Caki2 (cell line): ENCODE measurements at regions not wholly inside any gene's neighbourhood (a gene's known extent, or its start where the extent isn't known, plus 50 kb on each side); places are given as distances from the start of the nearest gene placed in this dataset.

ENCODE experiments used
- DNase-seq: peaks from one replicate; pipeline ENCODE4 v3.0.0-alpha.2; 2015; ENCODE audit warnings: low read depth
- in situ Hi-C: cut with HindIII; loops from 2 replicates; pipeline ENCODE4 v1.10.0; 2016; ENCODE audit warnings: low sequenced_read_pairs, low pct_unique_long_range_greater_than_20kb, mixed read lengths

DNA sequence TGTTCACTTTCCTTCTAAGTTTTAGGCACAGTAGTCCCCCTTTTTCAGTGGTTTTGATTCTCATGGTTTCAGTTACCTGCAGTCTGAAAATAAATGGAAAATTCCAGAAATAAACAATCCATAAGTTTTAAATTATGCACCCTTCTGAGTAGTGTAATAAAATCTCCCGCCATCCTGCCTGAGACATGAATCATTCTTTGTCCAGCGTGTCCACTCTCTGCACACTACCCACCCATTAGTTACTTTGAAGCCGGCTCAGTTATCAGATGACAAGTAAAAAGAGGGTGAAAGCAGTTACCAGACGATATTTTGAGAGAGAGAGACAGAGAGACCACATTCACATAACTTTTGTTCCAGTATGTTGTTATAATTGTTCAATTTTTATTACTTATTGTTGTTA is 400.5 kb downstream of the TMX3 start:
- in situ Hi-C loops: no loop called here
- no peak for DNase-seq

DNA sequence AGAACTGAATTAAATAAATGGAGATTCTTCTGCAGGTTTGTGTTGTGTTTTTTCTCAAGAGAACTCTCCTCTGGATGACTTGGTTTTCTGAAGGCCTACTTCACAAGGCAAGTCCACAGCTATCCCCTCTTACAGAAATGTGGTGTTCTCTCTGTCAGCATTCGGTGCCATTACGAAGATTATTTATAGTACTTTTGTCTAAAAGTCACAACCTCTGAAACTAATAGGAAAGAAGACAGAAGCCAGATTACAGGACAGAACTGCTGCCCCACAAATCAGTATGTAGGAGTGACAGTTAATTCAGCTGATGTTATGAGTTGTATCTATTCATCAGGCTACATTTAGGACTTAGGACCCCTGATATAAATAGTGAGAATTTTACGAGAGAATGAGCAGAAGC is 413.5 kb downstream of the TMX3 start:
- DNase-seq: no peak
- in situ Hi-C loops: no loop called here

- in situ Hi-C loops: no loop called here
- no peak for DNase-seq
Observed at GRCh38 chr18:68299906-68300305, 415.0 kb downstream of the TMX3 start.

GRCh38 chr18:68298330-68298729 is 416.6 kb downstream of the TMX3 start:
- DNase-seq: no peak
- in situ Hi-C loops: no loop called here

DNA sequence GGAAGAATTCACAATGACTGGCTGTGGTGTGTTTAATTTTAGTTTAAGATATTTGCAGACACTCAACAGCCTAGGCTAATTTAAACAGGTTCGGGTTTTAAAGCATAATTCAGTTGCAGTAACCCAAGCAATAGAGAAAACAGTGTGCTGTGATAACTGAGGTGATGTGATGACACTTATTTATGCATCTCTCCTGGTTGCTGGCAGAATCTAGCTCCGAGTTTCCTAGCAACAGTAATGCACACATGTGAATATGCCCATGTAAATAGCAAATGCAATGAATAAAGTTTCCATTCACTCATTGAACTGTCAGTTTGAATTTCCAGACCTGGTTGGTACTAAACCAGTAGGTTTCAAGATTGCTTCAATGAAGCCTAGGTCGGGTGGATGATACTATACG is 426.5 kb downstream of the TMX3 start:
- DNase-seq: no peak
- in situ Hi-C loops: no loop called here

- in situ Hi-C loops: no loop called here
- no peak for DNase-seq
Observed at GRCh38 chr18:68284236-68284780, 430.6 kb downstream of the TMX3 start.

GRCh38 chr18:68283834-68284233 is 431.1 kb downstream of the TMX3 start:
- DNase-seq: no peak
- in situ Hi-C loops: no loop called here

- in situ Hi-C loops: no loop called here
Observed at GRCh38 chr18:68282232-68282631, 432.7 kb downstream of the TMX3 start.

DNA sequence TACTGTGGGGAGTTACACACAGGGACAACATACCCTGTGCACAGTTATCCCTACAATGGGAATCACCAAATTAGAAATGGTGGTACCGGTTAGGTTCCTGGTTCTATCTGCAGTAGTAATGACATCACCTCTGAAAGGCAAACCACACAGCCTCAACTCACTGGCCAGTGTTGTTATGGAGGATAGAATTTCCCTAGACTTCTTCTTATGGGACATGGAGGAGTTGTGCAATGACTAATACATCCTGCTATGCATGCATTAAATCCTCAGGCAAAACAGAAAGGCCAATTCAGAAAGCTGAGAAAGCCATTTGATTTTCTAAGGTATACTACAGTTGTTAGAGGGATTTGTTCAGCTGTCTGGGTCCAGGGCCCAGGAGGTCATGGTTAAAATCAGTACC is 439.3 kb downstream of the TMX3 start:
- in situ Hi-C loops: no loop called here
- peak; percentile 39 for DNase-seq

More at GRCh38 chr18:68282232-68282631, 432.7 kb downstream of the TMX3 start:
- no peak for DNase-seq

GRCh38 chr18:68270017-68270416 is 444.9 kb downstream of the TMX3 start:
- DNase-seq: no peak
- in situ Hi-C loops: no loop called here

DNA sequence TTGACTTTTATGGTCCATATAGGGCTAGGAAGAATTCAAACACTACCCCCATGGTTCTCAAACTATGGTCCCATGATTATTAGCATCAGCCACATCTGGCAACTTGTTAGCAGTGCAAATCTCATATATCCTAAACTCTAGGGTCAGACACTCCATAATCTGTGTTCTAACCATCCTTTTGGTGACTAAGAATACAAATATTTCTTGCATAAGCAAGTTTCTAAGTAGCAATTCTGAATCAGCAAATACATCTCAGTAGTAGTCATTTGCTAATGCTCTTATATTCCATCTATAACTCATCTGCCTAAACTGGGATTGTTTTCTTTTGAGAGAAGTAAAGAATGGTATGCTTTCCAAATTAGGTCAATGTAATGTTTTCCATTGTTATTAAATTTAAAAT is 447.3 kb downstream of the TMX3 start:
- no peak for DNase-seq
- in situ Hi-C loops: no loop called here

- no peak for DNase-seq
- in situ Hi-C loops: no loop called here
Observed at GRCh38 chr18:68263481-68263880, 451.4 kb downstream of the TMX3 start.

DNA sequence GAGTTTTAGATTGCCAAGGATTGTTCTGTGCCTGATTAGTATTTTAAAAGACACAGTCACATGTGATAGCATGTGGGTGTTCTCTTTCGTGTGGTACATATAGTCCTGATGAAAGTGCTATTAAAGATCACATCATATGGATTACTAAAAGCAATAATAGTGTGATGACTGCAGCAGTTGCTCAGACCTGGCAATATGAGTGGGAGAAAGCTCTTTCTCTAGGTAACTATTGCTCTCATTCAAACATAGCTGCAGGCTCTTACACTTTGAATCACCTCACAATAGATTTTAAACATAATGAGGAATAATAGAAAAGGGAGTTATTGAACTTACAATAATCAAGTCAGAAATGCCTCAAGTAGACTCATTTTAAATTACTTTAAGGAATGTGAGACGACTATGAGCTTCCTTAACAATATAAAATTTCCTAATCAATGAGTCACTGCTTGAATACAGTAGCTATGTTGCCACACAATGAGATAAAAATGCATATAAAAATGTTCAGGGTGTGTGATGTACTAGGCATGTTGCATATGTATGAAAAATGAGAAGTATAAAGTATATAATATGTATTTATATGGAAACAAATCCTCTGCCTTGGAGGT is 452.1 kb downstream of the TMX3 start:
- no peak for DNase-seq
- in situ Hi-C loops: no loop called here

- in situ Hi-C loops: no loop called here
Observed at GRCh38 chr18:68256418-68257067, 458.4 kb downstream of the TMX3 start.

GRCh38 chr18:68244786-68245185 is 470.1 kb downstream of the TMX3 start:
- in situ Hi-C loops: no loop called here
- no peak for DNase-seq

More at GRCh38 chr18:68256418-68257067, 458.4 kb downstream of the TMX3 start:
- no peak for DNase-seq

GRCh38 chr18:68241881-68242280 is 473.0 kb downstream of the TMX3 start:
- DNase-seq: no peak
- in situ Hi-C loops: no loop called here

GRCh38 chr18:68234676-68235075 is 480.2 kb downstream of the TMX3 start:
- in situ Hi-C loops: no loop called here
- DNase-seq: no peak

DNA sequence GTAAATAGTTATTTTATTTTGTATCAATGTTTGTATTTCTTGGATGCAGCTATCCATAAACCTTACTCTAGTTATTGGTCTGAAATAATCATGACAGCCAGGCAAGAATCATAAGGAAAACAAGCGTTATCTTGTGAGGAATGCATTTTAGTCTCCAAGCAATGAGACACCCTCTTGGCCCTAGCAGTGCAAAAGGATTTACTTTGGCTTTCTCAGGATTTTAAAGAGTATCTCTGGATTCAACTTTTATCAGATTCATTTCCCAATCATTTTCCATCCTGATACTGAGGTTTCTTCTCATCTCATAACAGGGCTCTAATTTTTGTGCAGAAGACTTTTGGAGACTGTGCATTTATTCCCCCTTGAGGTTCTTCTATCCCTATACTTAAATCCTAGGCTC is 480.8 kb downstream of the TMX3 start:
- DNase-seq: no peak
- in situ Hi-C loops: no loop called here

DNA sequence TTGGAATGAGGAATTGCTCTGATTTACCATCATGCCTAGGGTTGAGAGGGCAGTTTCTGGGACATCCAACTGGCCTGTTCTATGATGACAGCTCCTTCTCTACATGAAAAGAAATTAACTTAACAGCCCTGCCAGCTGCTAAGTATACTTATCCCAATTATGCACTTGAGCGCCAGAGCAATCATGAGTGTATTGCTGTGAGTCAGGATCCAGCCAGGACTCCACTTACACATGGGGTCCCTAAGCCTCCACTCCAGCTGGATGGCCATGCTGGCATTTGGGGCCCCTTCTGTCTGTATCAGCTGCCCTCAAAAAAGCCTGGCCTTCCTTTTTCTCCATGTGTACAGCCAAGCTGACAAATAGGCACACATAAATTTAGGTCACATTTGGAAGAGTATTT is 481.9 kb downstream of the TMX3 start:
- DNase-seq: no peak
- in situ Hi-C loops: no loop called here

DNA sequence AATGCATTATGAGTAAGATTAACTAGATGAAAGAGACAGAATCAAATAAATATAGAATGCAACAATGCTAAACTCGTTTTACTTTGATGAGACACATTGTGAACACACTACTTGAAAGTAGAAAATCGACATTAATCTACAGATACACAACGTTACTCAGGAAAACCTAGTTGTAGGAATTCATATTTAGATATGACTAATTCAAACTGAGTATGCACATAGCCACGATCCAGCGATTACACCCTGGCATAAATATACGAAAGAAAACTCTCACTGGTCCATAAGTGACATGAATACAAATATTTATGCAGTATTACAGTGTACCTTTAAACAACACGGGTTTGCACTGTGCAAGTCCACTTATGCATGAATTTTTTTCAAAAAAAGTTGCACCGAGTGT is 485.6 kb downstream of the TMX3 start:
- in situ Hi-C loops: no loop called here
- DNase-seq: no peak
